ENCODE measurements at regions not wholly inside any gene's neighbourhood (a gene's known extent, or its start where the extent isn't known, plus 50 kb on each side); places are given as distances from the start of the nearest gene placed in this dataset.
"Not testable (repeated sequence)": the region's sequence is repeated elsewhere in the genome, so short reads cannot be mapped to it uniquely, and the experiment has no call there.

DNA sequence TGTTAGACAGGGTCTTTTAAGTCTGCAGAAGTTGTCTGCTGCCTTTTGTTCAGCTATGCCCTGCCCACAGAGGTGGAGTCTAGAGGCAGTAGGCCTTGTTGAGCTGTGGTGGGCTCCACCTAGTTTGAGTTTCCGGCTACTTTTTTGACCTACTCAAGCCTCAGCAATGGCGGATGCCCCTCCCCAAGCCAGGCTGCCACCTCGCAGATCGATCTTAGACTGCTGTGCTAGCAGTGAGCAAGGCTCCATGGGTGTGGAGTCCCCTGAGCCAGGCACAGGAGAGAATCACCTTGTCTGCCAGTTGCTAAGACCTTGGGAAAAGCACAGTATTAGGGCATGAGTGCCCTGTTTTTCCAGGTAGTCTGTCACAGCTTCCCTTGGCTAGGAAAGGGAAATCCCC lies 664.6 kb upstream of the DPPA4 start:
- DNase-seq (ENCODE audit: low read depth) = not testable (repeated sequence)

DNA sequence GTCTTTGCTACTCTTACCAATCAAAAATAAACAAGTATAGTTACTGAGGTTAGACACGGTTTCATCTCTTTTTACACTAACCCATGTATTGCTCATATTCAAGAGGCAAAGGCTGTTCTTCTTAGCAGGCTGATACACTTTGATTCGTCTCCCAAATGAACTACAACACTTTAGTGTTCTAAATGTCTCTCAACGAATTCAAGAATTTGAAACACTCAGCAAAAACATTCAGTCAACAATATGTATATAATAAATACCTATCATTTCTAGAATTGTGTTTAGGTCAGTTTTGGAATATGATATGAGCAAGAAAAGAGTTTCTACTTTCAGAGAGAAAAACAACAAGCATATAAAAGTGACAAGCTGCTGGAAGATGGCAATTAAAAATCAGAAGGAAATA lies 669.6 kb upstream of the DPPA4 start:
- DNase-seq (ENCODE audit: low read depth) = no peak

- no peak for DNase-seq (ENCODE audit: low read depth)
Observed at GRCh38 chr3:110015231-110015963, 678.1 kb upstream of the DPPA4 start.

- DNase-seq (ENCODE audit: low read depth) = no peak
Observed at GRCh38 chr3:110016235-110016815, 679.0 kb upstream of the DPPA4 start.

GRCh38 chr3:110017304-110017703 lies 680.0 kb upstream of the DPPA4 start:
- DNase-seq (ENCODE audit: low read depth) = no peak

DNA sequence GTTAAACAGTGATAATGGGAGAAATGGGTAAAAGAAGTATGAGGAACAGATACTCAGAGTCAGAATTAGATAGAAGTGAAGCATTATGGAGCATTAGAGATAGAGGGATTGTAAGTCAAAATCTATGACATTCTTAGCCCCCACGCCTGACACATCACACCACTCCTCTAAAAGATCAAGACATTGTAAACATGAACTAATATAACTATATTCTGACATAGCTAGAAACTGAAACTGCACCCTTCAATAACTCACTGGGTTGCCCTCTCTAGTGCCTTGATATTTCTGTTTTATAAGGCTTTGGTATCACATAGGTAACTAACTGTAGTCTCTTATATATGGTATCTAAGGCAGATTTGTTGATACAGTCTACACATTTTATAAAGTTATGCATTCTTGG lies 684.3 kb upstream of the DPPA4 start:
- DNase-seq (ENCODE audit: low read depth) = no peak

- not testable (repeated sequence) for DNase-seq (ENCODE audit: low read depth)
Observed at GRCh38 chr3:110023022-110023421, 685.7 kb upstream of the DPPA4 start.

DNA sequence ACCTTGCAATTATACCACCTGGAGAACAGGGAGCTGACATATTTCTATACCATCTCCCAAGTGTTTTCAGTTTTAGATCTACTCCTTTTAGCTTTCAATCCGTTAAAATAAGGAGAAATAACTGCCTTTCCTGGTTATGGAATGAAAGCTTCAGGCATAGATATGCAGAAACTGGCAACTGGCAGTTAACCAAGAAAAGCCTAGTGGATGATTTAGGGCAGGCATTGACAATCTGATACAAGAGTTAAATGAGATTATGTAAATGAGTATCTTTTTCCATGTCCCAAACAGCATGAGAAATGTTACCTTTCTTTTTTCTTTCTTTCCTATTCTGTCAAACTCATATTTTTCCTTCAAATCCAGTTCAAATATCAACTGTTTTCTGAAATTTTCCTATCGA lies 689.1 kb upstream of the DPPA4 start:
- no peak for DNase-seq (ENCODE audit: low read depth)

DNA sequence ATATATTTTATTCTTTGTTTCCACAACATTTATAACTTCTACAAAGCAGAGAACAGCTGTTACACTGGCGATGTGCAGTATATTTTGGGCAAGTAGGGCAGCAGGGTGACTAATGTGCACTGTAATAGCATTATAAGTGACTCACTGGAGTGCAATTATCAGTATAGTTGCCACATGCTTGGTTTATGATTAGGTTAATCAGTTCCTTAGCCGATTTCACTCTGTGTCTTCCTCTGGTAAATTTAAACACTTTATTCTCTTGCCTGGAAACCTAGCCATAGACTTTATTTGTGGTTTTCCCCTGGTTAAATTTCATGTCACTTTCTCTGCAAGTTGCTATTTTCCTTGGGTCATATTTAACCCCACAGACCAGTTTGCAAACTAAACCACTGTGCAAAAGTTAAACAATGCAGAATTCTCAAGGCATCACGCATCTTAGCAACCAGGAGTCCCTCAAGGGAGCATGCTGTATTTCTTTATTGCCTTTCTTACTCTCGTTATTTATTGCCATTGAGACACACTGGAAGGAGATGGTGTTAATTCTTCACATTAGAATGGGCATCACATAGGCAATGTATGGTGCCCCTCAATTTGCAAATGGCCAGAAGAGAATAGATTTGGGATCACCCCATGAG lies 690.2 kb upstream of the DPPA4 start:
- DNase-seq (ENCODE audit: low read depth) = no peak

GRCh38 chr3:110031975-110032374 lies 694.6 kb upstream of the DPPA4 start:
- no peak for DNase-seq (ENCODE audit: low read depth)

- no peak for DNase-seq (ENCODE audit: low read depth)
Observed at GRCh38 chr3:110059431-110059830, 722.1 kb upstream of the DPPA4 start.

DNA sequence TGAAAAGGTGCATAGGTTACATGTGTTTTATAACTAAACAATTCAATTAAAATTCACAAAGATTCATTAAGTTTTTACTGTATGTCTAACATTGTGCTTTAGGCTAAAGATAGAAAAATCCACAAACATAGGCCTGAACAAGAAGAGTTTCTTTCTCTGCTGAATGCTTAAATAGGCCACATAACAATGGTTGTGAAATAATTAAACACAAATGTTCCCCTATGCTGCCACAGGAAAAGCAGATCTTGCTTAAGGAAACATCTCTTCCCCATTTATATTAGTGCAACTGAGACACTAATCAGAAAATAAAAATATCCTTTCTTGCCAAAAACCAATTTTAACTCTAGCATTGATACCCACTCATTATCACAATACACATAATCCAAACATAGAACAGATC lies 725.4 kb upstream of the DPPA4 start:
- DNase-seq (ENCODE audit: low read depth) = no peak

DNA sequence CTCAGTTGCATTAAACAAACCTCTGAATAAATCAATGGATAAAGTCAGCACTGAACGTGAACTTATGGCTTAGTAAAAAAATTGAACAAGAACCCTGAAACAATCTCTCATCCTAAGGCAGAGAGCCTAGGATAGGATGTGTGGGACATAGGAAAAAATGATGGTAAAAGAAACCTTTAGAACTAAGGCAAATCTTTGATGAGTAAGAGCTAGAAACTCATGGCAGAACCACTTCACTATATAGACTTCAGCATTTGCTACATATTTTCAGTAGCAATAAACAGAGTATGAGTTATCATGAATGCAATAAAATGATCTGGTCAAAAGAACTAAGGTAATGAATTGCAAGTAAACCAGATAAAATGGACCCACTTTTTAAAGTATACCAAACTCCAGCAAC lies 725.8 kb upstream of the DPPA4 start:
- DNase-seq (ENCODE audit: low read depth) = no peak

- DNase-seq (ENCODE audit: low read depth) = no peak
Observed at GRCh38 chr3:110066206-110066605, 728.9 kb upstream of the DPPA4 start.

GRCh38 chr3:110067527-110067926 lies 730.2 kb upstream of the DPPA4 start:
- DNase-seq (ENCODE audit: low read depth) = no peak

- DNase-seq (ENCODE audit: low read depth) = no peak
Observed at GRCh38 chr3:110069761-110070160, 732.4 kb upstream of the DPPA4 start.

DNA sequence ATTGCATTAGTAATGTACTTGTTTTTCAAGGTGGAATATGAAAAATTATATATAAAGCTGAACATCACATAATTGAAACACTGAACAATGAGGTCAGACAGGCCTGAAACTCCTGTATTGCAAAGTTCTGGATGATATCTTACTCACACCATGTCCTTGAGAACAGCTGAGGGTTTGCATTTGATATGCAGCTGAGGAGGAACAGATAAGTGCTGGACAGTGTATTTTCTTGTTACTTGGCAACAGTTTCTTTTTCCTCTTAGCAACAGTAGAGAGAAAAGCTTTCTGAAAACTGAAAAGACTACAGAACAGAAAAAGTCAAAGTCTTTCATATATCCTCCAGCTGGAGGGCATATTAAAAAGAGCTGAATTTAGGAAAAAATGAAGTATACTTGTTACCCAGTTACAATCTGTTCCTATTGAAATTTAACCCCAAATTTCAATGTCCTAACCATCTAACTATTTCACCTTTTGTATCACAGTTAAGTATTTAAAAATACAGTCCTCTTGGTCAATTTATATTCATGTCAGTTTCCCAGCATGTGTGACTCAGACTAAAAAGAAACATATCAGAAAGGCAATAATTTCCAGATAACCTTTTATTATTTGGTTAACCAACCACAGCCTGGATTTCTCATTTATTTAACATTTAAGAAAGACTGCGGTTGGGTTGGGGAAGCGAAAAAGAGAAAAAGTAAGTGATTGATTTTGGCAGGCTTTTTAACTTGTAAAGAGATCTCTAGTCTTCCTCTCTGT lies 733.0 kb upstream of the DPPA4 start:
- DNase-seq (ENCODE audit: low read depth) = no peak

- no peak for DNase-seq (ENCODE audit: low read depth)
Observed at GRCh38 chr3:110074095-110074494, 736.7 kb upstream of the DPPA4 start.

GRCh38 chr3:110077093-110077492 lies 739.7 kb upstream of the DPPA4 start:
- no peak for DNase-seq (ENCODE audit: low read depth)

DNA sequence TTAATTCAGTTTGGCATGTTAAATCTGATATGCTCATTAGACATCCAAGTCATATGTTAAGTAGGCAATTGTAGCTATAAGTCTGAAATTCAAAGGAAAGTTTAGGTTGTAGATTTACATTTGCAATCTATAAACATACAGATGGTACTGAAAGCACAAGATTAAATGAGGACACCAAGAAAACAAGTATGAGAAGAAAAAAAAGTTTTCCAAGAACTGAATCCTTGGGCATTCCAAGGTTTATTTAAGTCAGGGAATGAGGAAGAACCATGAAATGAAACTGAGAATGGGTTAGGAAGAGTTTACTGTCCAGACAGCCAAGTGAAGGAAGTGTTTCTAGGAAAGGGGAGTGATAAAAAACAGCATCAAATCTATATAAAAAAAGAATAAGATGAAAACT lies 756.1 kb upstream of the DPPA4 start:
- DNase-seq (ENCODE audit: low read depth) = no peak

GRCh38 chr3:110093812-110094401 lies 756.6 kb upstream of the DPPA4 start:
- no peak for DNase-seq (ENCODE audit: low read depth)

- no peak for DNase-seq (ENCODE audit: low read depth)
Observed at GRCh38 chr3:110099711-110100110, 762.4 kb upstream of the DPPA4 start.

Measured in stimulated activated CD8-positive, alpha-beta memory T cell treated with anti-CD3 and anti-CD28 coated beads, Interleukin-15, amount 100 ng/mL, for 24 hours (primary cell).